HG03565 (cell line): ENCODE measurements at regions not wholly inside any gene's neighbourhood (a gene's known extent, or its start where the extent isn't known, plus 50 kb on each side); places are given as distances from the start of the nearest gene placed in this dataset.

Experiments
- ATAC-seq: cut with Tn5 transposase; IDR thresholded peaks from one replicate; pipeline ENCODE4 v1.9.1; 2021; ENCODE audit warnings: mild to moderate bottlenecking, moderate library complexity; ENCODE audit not compliant: unreplicated experiment

- ATAC-seq, result no peak
Measured at GRCh38 chr13:73428137-73428536, 369.3 kb downstream of the KLF5 start.

DNA sequence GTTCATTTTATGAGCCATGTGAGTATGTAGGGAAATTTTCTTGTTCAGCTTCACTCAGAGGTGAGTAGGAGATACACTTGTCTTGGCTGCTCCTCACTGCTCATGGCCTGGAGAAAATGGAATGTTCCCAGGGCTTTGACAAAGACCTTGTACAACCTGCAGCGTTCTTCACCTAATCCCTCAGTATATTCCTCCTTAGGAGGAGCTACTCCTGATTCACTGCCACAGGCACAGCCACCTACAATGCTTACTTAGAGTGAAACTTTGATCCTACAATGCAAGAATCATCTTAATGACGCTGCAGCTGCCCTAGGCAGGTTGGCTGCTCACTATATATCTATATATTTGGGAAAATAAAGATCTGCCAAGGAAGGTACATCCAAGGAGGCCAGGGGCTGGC, 364.2 kb downstream of the KLF5 start:
- no peak for ATAC-seq

DNA sequence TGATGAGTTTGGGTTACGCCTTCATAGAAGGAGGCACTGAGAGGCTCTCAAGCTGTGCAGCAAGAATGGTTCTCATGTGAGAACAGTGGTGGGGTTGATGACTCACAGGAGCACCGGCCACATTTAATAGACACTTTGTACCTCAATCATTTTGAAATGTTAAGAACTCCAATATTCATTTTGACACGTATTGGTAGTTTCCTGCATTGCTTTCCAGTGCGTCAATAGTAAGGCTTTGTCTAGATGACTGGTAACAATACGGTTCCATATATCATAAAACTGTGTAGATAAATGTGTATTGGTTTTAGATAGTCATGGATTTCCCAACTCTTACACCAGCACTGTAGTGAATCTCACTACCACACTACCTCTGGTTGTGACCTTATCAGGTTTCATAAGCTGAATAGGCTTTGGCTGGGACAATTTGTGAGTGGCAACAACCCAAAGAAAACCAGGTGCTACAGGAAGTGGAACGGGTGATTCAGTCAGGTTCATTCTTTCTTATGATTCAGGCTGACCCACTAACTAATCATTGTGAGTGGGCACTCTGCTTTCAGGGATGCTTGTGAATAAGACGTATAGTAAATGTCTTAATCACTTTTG, 362.6 kb downstream of the KLF5 start:
- no peak for ATAC-seq

GRCh38 chr13:73419186-73419585, 360.4 kb downstream of the KLF5 start:
- ATAC-seq, result no peak

GRCh38 chr13:73417012-73417615, 358.3 kb downstream of the KLF5 start:
- no peak for ATAC-seq

GRCh38 chr13:73416093-73416492, 357.3 kb downstream of the KLF5 start:
- no peak for ATAC-seq

DNA sequence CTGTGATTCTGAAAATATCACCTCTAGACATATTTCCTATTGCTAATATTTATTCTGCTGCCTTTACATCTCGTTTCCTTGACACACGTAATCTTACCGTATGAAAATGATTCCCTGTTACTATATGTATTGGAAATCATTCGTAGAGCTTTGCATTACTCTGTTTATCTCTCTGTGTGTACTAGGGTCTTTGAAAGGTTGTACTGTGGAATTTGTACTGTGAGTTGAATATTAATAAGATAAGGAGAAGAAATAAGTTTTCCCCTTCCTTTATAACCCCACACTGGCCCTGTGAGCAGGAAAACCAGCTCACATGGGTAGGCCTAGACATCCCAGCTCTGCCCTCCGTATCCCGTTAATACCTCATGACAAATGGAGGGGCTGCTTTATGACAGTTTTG, 354.9 kb downstream of the KLF5 start:
- ATAC-seq, result no peak

GRCh38 chr13:73412933-73413332, 354.1 kb downstream of the KLF5 start:
- ATAC-seq, result no peak

DNA sequence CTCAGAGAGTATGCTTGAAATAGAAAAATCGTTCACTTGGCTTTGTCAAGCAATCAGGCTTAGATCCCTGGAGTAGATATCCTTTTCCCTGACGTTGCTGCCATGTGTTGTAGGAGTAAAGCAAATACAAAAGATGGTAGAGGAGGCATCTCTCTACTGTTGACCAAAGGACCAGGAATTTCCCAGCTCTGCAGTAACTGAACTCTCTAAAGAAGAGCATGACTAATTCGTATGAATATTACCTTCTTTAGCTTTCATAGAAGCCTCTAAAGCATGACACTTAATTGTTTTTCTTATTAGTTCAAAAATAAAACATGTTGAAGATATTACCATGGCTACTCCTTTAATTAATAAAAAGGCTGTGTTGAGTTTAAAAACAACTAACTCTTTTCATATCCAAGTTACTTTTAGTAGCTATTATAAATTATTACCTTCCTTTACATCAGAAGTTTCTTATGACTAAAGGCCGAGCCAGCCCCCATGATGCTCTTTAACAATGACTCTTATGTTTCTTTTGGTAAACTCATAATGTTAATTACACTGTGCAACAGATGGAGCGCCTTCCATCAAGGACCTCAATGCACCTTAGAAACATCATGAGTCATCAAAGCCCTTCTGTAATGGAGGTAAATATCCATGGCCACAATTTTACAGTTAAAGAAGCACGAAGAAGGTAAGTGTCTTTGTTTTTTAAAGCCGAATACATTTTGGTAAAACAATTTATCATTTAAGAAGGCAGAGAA, 352.4 kb downstream of the KLF5 start:
- no peak for ATAC-seq

DNA sequence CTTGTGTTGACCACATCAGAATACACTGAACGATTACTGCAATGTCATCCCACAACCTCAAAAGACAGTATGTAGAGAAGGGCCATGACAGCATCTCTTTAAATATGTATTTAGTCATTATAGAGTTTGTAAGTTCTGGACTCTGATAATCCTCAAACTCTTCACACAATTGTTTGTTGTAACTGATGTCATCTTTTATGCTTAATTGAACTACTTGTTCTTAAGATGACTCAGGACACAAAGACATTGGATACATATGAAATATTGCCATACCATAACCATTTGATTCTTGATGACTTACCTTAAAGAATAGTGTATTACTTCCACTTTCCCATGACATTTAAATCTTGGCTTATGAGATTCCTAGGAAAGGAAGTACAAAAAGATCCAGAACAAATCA, 347.6 kb downstream of the KLF5 start:
- ATAC-seq, result no peak

- ATAC-seq, result no peak
Measured at GRCh38 chr13:73404581-73404980, 345.8 kb downstream of the KLF5 start.

DNA sequence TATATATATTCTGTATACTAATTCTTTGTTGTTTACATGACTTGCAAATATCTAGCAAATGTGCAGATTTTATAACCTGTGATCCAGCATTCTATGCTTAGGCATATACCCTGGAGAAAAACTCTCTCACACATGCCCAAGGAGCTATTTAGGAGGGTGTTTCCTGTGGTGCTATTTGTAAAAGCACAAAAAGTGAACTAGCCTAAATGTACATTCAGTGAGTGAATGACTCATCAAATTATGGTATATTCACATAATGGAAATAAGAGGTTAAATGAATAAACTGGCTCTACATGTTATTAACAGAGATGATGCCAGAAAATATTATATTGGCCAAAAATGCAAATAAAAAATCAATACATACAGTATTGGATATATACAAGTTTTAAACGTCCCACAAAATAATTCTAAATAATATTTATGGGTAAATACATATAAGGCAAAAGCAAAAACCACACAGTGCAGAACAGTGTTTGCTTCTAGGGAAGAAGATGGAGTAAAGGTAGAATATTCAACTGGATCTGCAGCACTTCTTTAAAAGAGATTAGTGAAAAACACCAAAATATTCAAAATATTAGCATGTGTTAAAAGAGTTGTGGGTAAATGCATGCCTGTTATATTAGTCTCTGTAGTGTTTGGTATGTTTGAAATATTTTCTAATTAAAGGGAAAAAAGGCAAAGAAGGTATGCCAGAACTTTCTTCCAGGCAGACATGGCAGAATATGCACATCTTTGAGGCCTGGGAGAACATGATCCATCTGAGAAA, 344.7 kb downstream of the KLF5 start:
- ATAC-seq, result no peak

GRCh38 chr13:73401769-73402168, 343.0 kb downstream of the KLF5 start:
- no peak for ATAC-seq

- ATAC-seq, result no peak
Measured at GRCh38 chr13:73399347-73400216, 340.8 kb downstream of the KLF5 start.

- ATAC-seq, result no peak
Measured at GRCh38 chr13:73397496-73398305, 338.9 kb downstream of the KLF5 start.

GRCh38 chr13:73394066-73394465, 335.3 kb downstream of the KLF5 start:
- no peak for ATAC-seq

DNA sequence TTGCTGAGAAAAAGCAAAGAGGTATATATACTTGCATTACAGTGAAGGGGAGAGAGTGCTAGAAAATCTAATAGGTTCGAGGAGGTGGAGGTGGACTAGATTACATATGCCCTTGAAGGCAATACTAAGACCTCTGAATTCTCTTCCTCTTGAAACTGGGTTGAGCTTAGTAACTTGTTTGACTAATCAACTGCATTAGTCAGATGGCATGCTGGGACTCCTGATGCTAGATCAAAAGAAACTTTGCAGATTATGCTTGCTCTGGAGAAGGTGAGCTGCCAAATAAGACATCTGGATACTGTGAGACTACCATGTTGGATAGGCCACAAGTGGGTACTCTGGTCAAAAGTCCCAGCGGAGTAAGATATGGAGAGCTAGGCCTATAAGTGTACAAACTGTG, 331.3 kb downstream of the KLF5 start:
- ATAC-seq, result no peak

DNA sequence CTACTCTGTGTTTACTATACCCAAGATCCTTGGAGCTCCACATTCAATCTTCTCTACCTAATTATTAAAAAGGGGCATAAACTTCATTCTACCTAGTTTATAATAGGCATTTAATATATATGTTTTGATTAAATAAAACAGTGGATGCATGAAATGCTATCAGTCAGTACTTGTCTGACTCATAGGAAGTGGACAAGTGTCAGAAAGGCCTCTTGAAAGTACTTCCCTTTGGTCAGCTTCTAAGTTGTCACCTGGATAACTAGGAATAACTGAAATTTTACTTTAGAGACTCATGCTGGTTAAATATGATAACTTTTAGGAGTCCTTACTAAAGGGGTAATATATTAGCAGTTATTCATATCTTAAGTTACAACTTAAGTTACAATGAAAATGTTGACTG, 329.8 kb downstream of the KLF5 start:
- ATAC-seq, result no peak

- no peak for ATAC-seq
Measured at GRCh38 chr13:73387318-73387717, 328.5 kb downstream of the KLF5 start.

- no peak for ATAC-seq
Measured at GRCh38 chr13:73385848-73386247, 327.0 kb downstream of the KLF5 start.
